H9 (cell line): ENCODE measurements at regions not wholly inside any gene's neighbourhood (a gene's known extent, or its start where the extent isn't known, plus 50 kb on each side); places are given as distances from the start of the nearest gene placed in this dataset.

Source experiments
- DNase-seq: peaks from one replicate; pipeline ENCODE4 v3.0.0-alpha.2; 2017
- H2AFZ ChIP-seq: one replicate; pipeline ENCODE4 v1.6.1; 2013; ENCODE audit warnings: mild to moderate bottlenecking, low read length, control low read depth, moderate library complexity
- H2AK5ac ChIP-seq: 2 replicates; pipeline ENCODE4 v1.6.1; 2013; ENCODE audit warnings: low read length, control low read depth, mixed read lengths; ENCODE audit not compliant: insufficient read length
- H2BK120ac ChIP-seq: one replicate; pipeline ENCODE4 v1.6.1; 2013; ENCODE audit warnings: low read depth, mild to moderate bottlenecking, low read length, control low read depth, inconsistent platforms; ENCODE audit not compliant: poor library complexity, severe bottlenecking
- H2BK12ac ChIP-seq: 2 replicates; pipeline ENCODE4 v1.6.1; 2013; ENCODE audit warnings: low read length, control low read depth, mixed read lengths, low read depth; ENCODE audit not compliant: insufficient read length
- H2BK15ac ChIP-seq: 2 replicates; pipeline ENCODE4 v1.6.1; 2013; ENCODE audit warnings: low read depth, low read length, control low read depth
- H2BK20ac ChIP-seq: one replicate; pipeline ENCODE4 v1.6.1; 2013; ENCODE audit warnings: low read depth, mild to moderate bottlenecking, low read length, control low read depth, inconsistent platforms; ENCODE audit not compliant: poor library complexity, severe bottlenecking
- H2BK5ac ChIP-seq: 2 replicates; pipeline ENCODE4 v1.6.1; 2013; ENCODE audit warnings: low read length, control low read depth, mixed read lengths; ENCODE audit not compliant: insufficient read length
- H3K14ac ChIP-seq: 2 replicates; pipeline ENCODE4 v1.6.1; 2013; ENCODE audit warnings: low read length, control low read depth; ENCODE audit not compliant: insufficient read depth
- H3K18ac ChIP-seq: 2 replicates; pipeline ENCODE4 v1.6.1; 2013; ENCODE audit warnings: low read depth, mild to moderate bottlenecking, mixed read lengths, low read length, control low read depth; ENCODE audit not compliant: insufficient read length
- H3K23ac ChIP-seq: 2 replicates; pipeline ENCODE4 v1.6.1; 2013; ENCODE audit warnings: low read length, control low read depth, mixed read lengths, low read depth; ENCODE audit not compliant: insufficient read length
- H3K23me2 ChIP-seq: 2 replicates; pipeline ENCODE4 v1.6.1; 2013; ENCODE audit warnings: low read depth, mild to moderate bottlenecking, mixed read lengths, low read length, control low read depth; ENCODE audit not compliant: insufficient read length, poor library complexity, severe bottlenecking
- H3K27ac ChIP-seq: 2 replicates; pipeline ENCODE4 v1.5.1; 2013; ENCODE audit warnings: low read length, control low read depth, mixed read lengths, low read depth; ENCODE audit not compliant: insufficient read length
- H3K27me3 ChIP-seq: 2 replicates; pipeline ENCODE4 v1.6.1; 2013; ENCODE audit warnings: low read length, control low read depth, inconsistent platforms; ENCODE audit not compliant: insufficient read depth
- H3K4ac ChIP-seq: 2 replicates; pipeline ENCODE4 v1.6.1; 2013; ENCODE audit warnings: low read depth, mild to moderate bottlenecking, control low read depth, inconsistent platforms, low read length, moderate library complexity
- H3K4me1 ChIP-seq: 2 replicates; pipeline ENCODE4 v1.6.1; 2013; ENCODE audit warnings: low read length, control low read depth, inconsistent platforms; ENCODE audit not compliant: insufficient read depth
- H3K4me2 ChIP-seq: 2 replicates; pipeline ENCODE4 v1.6.1; 2013; ENCODE audit warnings: low read length, control low read depth, mixed read lengths; ENCODE audit not compliant: insufficient read length, insufficient read depth
- H3K56ac ChIP-seq: 2 replicates; pipeline ENCODE4 v1.6.1; 2013; ENCODE audit warnings: low read depth, mild to moderate bottlenecking, mixed read lengths, low read length, control low read depth; ENCODE audit not compliant: insufficient read length
- H3K79me1 ChIP-seq: 2 replicates; pipeline ENCODE4 v1.6.1; 2013; ENCODE audit warnings: low read depth, mild to moderate bottlenecking, moderate library complexity, low read length, control low read depth, inconsistent platforms; ENCODE audit not compliant: insufficient read depth, poor library complexity, severe bottlenecking
- H3K79me2 ChIP-seq: 2 replicates; pipeline ENCODE4 v1.6.1; 2013; ENCODE audit warnings: low read length, control low read depth, inconsistent platforms; ENCODE audit not compliant: insufficient read depth
- H3K9ac ChIP-seq: 2 replicates; pipeline ENCODE4 v1.6.1; 2013; ENCODE audit warnings: low read length, control low read depth, mixed read lengths; ENCODE audit not compliant: insufficient read length; ENCODE audit errors: extremely low read depth
- H3K9me3 ChIP-seq: one replicate; pipeline ENCODE4 v1.6.1; 2013; ENCODE audit warnings: low read depth, low read length, inconsistent platforms; ENCODE audit not compliant: control insufficient read depth
- H3T11ph ChIP-seq: one replicate; pipeline ENCODE4 v1.6.1; 2013; ENCODE audit warnings: mild to moderate bottlenecking, low read length, control low read depth, inconsistent platforms
- H4K20me1 ChIP-seq: one replicate; pipeline ENCODE4 v1.6.1; 2013; ENCODE audit not compliant: control insufficient read depth, insufficient read length, insufficient read depth
- H4K5ac ChIP-seq: 2 replicates; pipeline ENCODE4 v1.6.1; 2013; ENCODE audit warnings: low read depth, mild to moderate bottlenecking, mixed read lengths, low read length, control low read depth; ENCODE audit not compliant: insufficient read length
- H4K8ac ChIP-seq: replicated peaks from 2 replicates; pipeline ENCODE4 v1.6.1; 2013; ENCODE audit warnings: low read length, control low read depth, mixed read lengths, low read depth; ENCODE audit not compliant: insufficient read length
- H4K91ac ChIP-seq: 2 replicates; pipeline ENCODE4 v1.6.1; 2013; ENCODE audit warnings: low read depth, mild to moderate bottlenecking, moderate library complexity, mixed read lengths, low read length, control low read depth; ENCODE audit not compliant: insufficient read length
- H3K27ac Mint-ChIP-seq, 3 experiments: 2 replicates in 2 of 3; 3 replicates in 1 of 3; pipeline ENCODE4 v1.8.0; 2020 to 2021; ENCODE audit warnings: mixed read lengths in 3 of 3, mild to moderate bottlenecking in 1 of 3, moderate library complexity in 1 of 3
- H3K27me3 Mint-ChIP-seq: 2 replicates; pipeline ENCODE4 v1.8.0; 2021; ENCODE audit warnings: low read depth, mild to moderate bottlenecking, moderate library complexity, mixed read lengths
- H3K36me3 Mint-ChIP-seq, 3 experiments: 2 replicates in 2 of 3; 3 replicates in 1 of 3; pipeline ENCODE4 v1.8.0; 2020 to 2021; ENCODE audit warnings: low read depth in 3 of 3, mixed read lengths in 3 of 3; ENCODE audit not compliant: insufficient read depth in 1 of 3
- H3K4me1 Mint-ChIP-seq, 2 experiments: 2 replicates each; pipeline ENCODE4 v1.8.0; 2020; ENCODE audit warnings: mixed read lengths in 2 of 2
- H3K4me3 Mint-ChIP-seq, 2 experiments: 2 replicates in 1 of 2; 3 replicates in 1 of 2; pipeline ENCODE4 v1.8.0; 2020 to 2021; ENCODE audit warnings: mild to moderate bottlenecking in 2 of 2, mixed read lengths in 2 of 2, moderate library complexity in 1 of 2
- H3K9me3 Mint-ChIP-seq, 2 experiments: 2 replicates in 1 of 2; 3 replicates in 1 of 2; pipeline ENCODE4 v1.8.0; 2020; ENCODE audit warnings: mild to moderate bottlenecking in 2 of 2, mixed read lengths in 2 of 2, moderate library complexity in 1 of 2
- CTCF ChIP-seq: fragments of 200-600 bp; sonication (generic); conservative IDR thresholded peaks from 3 replicates; pipeline ENCODE4 v1.8.0; 2021; ENCODE audit warnings: antibody characterized with exemption, mild to moderate bottlenecking
- WGBS: extraction: QIAGEN DNeasy Blood & Tissue Kit; methylation state at CpG from one replicate; pipeline ENCODE4 v1.1.7; 2013; ENCODE audit warnings: missing lambda C conversion rate, low lambda C conversion rate, mixed read lengths; ENCODE audit not compliant: insufficient read length; ENCODE audit errors: extremely low coverage; 5-methylcytosine and 5-hydroxymethylcytosine counted together

GRCh38 chr3:174541708-174542315, 317.3 kb upstream of the NAALADL2 start:
- Mint-ChIP-seq H3K4me1 (peaks cover 49 to 53% of the 10 kb centered on the region in 2 experiments), H3K27me3 (no peaks in the 10 kb centered on the region), H3K9me3 (no peaks in the 10 kb centered on the region; a peak in 1 of 5 replicates), H3K27ac (peak overlapping the region; percentile 81 to 98 (median 88); a peak in 6 of 7 replicates), H3K4me3 (no peak overlapping the region), H3K36me3 (peaks cover 0 to 19% (median 7%) of the 10 kb centered on the region in 3 experiments; a peak in 5 of 7 replicates)
- no peaks in the 10 kb centered on the region for H3K9me3 ChIP-seq
- H4K20me1 ChIP-seq: no peaks in the 10 kb centered on the region
- H2BK120ac ChIP-seq: no peak overlapping the region
- H4K8ac ChIP-seq: no peak overlapping the region
- no peak overlapping the region for H2BK5ac ChIP-seq
- WGBS: no CpG with 5 or more reads among the region's 2 CpGs
- no peak overlapping the region for H3K4me2 ChIP-seq
- H4K91ac ChIP-seq: no peak overlapping the region
- no peak for TF ChIP-seq CTCF
- H3K27me3 ChIP-seq: no peaks in the 10 kb centered on the region
- H3K18ac ChIP-seq: peak overlapping the region; percentile 89
- H2AK5ac ChIP-seq: no peak overlapping the region
- H2BK15ac ChIP-seq: no peak overlapping the region
- H3K23me2 ChIP-seq: no peaks in the 10 kb centered on the region
- no peak overlapping the region for H3K23ac ChIP-seq
- no peak overlapping the region for H2BK20ac ChIP-seq
- no peak overlapping the region for H3T11ph ChIP-seq
- H3K4ac ChIP-seq: no peak overlapping the region
- peak overlapping the region; percentile 49; the same call in 1 of the 2 replicates for H3K14ac ChIP-seq
- no peak overlapping the region for H3K9ac ChIP-seq
- H2BK12ac ChIP-seq: peak overlapping the region; percentile 93
- H2AFZ ChIP-seq: no peak overlapping the region
- no peak overlapping the region for H3K56ac ChIP-seq
- no peak overlapping the region for H4K5ac ChIP-seq
- H3K79me1 ChIP-seq: no peaks in the 10 kb centered on the region
- peaks cover 5% of the 10 kb centered on the region; the same call in 1 of the 2 replicates for H3K4me1 ChIP-seq
- no peaks in the 10 kb centered on the region for H3K79me2 ChIP-seq
- H3K27ac ChIP-seq: no peak overlapping the region
- DNase-seq: no peak
